ENCODE measurements at regions not wholly inside any gene's neighbourhood (a gene's known extent, or its start where the extent isn't known, plus 50 kb on each side); places are given as distances from the start of the nearest gene placed in this dataset.

DNA sequence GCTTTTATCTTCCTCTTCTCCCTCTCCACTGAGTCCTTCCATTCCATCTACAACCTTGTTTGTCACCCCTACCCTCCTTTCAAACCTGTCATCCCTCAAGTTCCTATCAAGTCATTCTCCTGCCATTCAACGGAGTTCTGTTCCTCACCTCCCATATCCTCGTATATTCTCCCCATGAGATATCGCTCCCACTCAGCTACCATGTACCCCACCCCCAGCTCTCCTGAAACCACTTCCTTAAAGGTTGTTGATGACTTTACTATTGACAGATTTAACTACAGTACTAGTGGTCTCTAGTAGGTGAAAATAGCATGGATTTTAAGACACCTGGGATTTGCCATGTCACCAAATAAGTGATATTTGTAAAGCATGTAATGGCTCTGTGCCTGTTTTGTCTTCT is 107.4 kb upstream of the BARHL2 start:
- no peaks in the 10 kb centered on the region for H3K36me3 ChIP-seq (ENCODE audit: control insufficient read depth, insufficient read depth, low read length)
- ChIA-PET POLR2A (no interaction called here), CTCF (no interaction called here)
- no peak overlapping the region for H3K4me3 ChIP-seq (ENCODE audit: low read depth, low read length)
- TF ChIP-seq CTCF (IDR thresholded peaks at IDR 0.05; ENCODE audit: insufficient read depth, low read depth, low read length), result no peak
- DNase-seq (ENCODE audit: low read depth), result no peak
- H3K27me3 ChIP-seq (ENCODE audit: control insufficient read depth, insufficient read depth, low read length), result no peaks in the 10 kb centered on the region

DNA sequence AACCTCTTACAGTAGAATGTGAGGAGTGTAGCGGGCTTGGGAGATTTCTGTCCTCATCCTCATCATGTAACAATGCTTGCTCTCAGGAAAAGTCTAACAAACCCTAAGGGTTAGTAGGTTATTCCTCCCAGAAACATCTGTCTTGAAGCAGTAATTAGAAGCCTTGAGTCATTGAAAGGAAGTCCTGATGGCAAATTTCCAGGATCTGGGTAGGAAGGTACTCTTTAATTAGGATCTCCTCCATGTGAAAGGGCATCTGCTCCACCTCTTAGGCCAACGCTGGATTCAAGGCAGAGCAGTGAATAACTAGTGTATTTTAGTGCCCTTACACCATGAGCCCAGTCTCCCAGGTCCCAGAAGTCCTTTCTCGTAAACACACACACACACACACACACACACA is 106.6 kb upstream of the BARHL2 start:
- H3K36me3 ChIP-seq (ENCODE audit: control insufficient read depth, insufficient read depth, low read length), result no peaks in the 10 kb centered on the region
- TF ChIP-seq CTCF (IDR thresholded peaks at IDR 0.05; ENCODE audit: insufficient read depth, low read depth, low read length), result no peak
- H3K27me3 ChIP-seq (ENCODE audit: control insufficient read depth, insufficient read depth, low read length), result no peaks in the 10 kb centered on the region
- ChIA-PET POLR2A (no interaction called here), CTCF (no interaction called here)
- DNase-seq (ENCODE audit: low read depth), result no peak
- no peak overlapping the region for H3K4me3 ChIP-seq (ENCODE audit: low read depth, low read length)

- POLR2A ChIA-PET, result no interaction called here
- DNase-seq (ENCODE audit: low read depth), result no peak
- Histone ChIP-seq H3K4me3 (ENCODE audit: low read depth, low read length) (no peak overlapping the region), H3K36me3 (ENCODE audit: control insufficient read depth, insufficient read depth, low read length) (no peaks in the 10 kb centered on the region), H3K27me3 (ENCODE audit: control insufficient read depth, insufficient read depth, low read length) (no peaks in the 10 kb centered on the region)
- no peak for TF ChIP-seq CTCF (IDR thresholded peaks at IDR 0.05; ENCODE audit: insufficient read depth, low read depth, low read length)
- CTCF ChIA-PET, result no interaction called here
Observed at GRCh38 chr1:90821788-90822359, 104.8 kb upstream of the BARHL2 start.

GRCh38 chr1:90821152-90821787 is 104.2 kb upstream of the BARHL2 start:
- no peaks in the 10 kb centered on the region for H3K27me3 ChIP-seq (ENCODE audit: control insufficient read depth, insufficient read depth, low read length)
- ChIA-PET CTCF (no interaction called here), POLR2A (no interaction called here)
- TF ChIP-seq CTCF (IDR thresholded peaks at IDR 0.05; ENCODE audit: insufficient read depth, low read depth, low read length), result no peak
- H3K4me3 ChIP-seq (ENCODE audit: low read depth, low read length), result no peak overlapping the region
- no peaks in the 10 kb centered on the region for H3K36me3 ChIP-seq (ENCODE audit: control insufficient read depth, insufficient read depth, low read length)
- DNase-seq (ENCODE audit: low read depth), result no peak

DNA sequence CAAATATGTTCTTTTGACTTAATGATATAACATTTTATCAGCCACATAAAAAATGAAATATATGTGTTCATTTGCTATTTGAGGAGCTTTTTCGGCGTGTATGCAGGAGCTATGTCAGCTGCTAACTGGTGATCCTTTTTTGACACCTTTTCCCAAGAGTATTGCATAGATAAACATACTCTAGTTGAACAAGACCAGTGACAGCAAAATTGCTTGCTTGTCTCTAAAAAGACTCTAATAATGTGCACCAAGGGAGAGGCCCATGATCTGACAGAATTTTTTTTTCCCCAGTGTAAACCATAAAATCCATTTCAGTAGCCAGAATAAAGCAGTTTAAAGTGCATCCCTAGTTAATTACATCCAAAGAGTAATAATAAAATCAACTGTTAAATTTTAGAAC is 103.6 kb upstream of the BARHL2 start:
- no peak for DNase-seq (ENCODE audit: low read depth)
- CTCF ChIA-PET, result no interaction called here
- no peak for TF ChIP-seq CTCF (IDR thresholded peaks at IDR 0.05; ENCODE audit: insufficient read depth, low read depth, low read length)
- POLR2A ChIA-PET, result no interaction called here
- H3K36me3 ChIP-seq (ENCODE audit: control insufficient read depth, insufficient read depth, low read length), result no peaks in the 10 kb centered on the region
- H3K27me3 ChIP-seq (ENCODE audit: control insufficient read depth, insufficient read depth, low read length), result no peaks in the 10 kb centered on the region
- no peak overlapping the region for H3K4me3 ChIP-seq (ENCODE audit: low read depth, low read length)
